GM18907 (cell line): ENCODE measurements at regions not wholly inside any gene's neighbourhood (a gene's known extent, or its start where the extent isn't known, plus 50 kb on each side); places are given as distances from the start of the nearest gene placed in this dataset.
A peak's percentile ranks its signal among the peaks of the same experiment; 100 is the strongest.
"Not testable (repeated sequence)": the region's sequence is repeated elsewhere in the genome, so short reads cannot be mapped to it uniquely, and the experiment has no call there.

ENCODE experiments used
- ATAC-seq: cut with Tn5 transposase; IDR thresholded peaks from one replicate; pipeline ENCODE4 v1.9.1; 2021; ENCODE audit warnings: mild to moderate bottlenecking, moderate library complexity; ENCODE audit not compliant: unreplicated experiment

DNA sequence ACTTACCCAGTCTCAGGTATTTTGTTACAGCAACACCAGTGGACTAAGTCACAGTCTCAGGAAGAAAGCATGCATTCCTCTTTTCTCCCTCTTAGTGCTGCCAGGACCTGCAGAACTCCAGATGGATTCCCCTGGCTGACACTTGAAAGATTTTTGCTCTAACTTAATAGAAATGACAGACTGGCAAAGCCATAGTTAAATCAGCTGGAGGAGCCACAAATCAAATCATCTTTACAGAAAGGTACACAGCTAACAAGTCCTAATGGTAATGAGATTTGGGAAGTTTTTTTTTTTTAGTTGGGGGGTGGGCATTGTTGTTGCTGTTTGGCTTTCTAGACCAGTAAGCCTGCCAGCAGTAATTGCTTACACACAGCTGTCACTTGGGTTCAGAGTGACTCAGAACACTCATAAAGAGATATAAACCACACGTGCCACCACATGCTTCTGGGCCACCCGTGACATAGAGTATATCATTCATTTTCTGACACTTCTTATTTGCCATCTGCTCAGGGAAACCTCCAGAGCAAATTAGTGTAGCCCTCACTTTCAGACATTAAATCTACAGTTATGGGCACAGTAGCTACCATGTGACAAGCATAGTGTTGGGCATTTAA, 72.4 kb downstream of the FH start:
- ATAC-seq, result peak; percentile 82

DNA sequence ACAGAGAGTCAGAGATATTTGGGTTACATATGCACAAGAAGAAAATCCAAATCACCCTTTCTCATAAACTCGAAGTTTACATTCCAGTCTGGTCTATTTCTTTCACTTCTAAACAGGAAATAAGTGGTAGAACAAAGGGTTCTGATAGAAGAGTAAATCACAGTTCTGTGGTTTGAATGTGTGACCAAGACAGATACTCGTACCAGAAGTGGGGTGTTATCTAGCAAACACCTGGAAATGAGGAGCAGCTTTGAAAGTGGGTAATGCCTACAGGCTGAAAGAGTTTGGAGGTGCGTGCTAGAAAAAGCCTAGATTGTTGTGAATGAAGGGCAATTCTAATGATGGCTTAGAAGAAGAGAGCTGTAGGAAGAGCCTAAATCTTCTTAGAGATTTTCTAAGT, 74.7 kb downstream of the FH start:
- no peak for ATAC-seq

DNA sequence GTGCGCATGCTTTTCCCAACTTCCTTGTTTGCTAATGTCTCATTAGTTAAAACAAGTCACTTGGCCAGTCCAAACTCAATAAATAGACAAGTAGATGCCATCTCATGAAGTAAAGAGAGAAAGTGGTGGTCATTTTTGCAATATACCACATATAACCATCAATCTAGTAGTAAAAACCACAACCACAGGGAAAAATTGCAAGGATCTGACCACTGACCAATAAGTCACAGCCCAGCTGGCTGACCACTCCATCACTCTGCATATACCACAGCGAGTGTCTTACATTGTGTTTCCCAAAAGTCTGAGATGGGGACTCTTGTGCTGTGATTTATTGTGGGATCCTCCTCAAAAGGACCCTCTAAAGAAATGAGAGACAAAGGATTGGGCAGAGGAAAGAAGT, 76.0 kb downstream of the FH start:
- no peak for ATAC-seq

DNA sequence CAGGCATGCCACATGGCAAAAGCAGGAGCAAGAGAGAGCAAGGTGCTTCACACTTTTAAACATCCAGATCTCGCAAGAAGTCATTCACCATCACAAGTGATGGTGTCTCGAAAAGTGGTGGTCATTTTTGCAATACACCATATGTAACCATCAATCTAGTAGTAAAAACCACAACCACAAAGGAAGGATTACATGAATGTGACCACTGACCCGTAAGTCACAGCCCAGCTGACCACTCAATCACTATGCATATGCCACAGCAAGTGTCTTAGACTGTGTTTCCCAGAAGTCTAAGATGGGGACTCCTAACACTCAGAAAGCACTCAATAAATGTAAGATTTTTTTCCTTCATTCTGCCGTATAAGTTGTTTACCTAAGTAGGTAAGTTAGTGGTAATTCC, 76.9 kb downstream of the FH start:
- ATAC-seq, result no peak

DNA sequence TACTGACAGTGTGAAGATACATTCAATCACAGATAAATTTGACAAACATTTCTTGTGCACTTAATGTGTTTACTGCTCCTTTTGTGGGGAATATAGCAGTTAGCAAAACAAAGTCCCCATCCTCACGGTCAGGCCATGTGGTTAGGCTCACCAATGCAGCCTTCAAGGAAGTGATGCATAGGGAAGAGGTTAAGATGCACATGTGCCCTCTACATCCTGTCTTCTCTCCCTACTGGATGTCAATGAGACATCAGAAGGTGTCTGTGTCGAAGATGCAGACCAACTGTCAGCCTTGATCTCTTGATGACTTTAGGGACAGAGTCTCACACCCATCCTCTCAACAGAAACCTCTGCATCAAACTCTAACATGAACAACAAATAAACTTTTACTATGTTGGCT, 78.7 kb downstream of the FH start:
- ATAC-seq, result no peak

DNA sequence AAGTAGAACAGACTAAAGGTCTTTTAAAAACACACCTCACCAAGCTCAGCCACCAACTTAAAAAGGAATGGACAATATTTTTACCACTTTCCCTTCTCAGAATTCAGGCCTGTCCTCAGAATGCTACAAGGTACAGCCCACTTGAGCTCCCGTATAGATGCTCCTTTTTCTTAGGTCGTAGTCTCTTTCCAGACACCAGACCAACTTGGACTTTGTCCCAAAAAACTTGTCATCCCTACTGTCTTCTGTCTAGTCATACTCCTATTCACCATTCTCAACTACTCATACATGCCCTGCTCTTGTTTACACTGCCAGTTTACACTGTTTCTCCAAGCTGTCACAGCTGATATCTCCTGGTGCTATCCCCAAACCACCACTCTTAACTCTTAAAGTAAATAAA, 80.9 kb downstream of the FH start:
- ATAC-seq, result not testable (repeated sequence)

DNA sequence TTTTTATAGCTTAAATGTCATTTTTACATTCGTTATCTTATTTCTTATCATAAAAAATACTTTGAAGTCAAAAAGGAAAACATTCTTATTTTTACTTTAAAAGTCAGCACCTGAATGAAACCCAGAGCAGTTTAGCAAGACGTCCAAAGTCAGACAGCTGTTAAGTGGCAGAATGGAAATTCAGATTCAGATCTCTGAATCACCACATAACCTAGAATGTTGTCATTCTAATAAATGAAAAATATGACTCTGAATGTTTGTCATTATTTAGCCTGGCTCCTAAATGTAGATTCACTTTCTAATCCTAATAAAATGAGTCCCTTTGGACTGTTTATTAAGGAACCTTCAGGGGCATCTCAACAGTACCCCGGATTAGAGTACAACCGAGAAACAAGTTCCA, 75.2 kb upstream of the RGS7 start:
- ATAC-seq, result no peak

DNA sequence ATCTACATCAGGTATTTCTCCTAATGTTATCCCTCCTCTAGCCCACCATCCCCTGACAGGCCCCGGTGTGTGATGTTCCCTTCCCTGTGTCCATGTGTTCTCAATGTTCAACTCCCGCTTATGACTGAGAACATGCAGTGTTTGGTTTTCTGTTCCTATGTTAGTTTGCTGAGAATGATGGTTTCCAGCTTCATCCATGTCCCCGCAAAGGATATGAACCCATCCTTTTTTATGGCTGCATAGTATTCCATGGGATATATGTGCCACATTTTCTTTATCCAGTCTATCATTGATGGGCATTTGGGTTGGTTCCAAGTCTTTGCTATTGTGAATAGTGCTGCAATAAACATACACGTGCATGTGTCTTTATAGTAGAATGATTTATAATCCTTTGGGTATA, 68.1 kb upstream of the RGS7 start:
- ATAC-seq, result not testable (repeated sequence)

DNA sequence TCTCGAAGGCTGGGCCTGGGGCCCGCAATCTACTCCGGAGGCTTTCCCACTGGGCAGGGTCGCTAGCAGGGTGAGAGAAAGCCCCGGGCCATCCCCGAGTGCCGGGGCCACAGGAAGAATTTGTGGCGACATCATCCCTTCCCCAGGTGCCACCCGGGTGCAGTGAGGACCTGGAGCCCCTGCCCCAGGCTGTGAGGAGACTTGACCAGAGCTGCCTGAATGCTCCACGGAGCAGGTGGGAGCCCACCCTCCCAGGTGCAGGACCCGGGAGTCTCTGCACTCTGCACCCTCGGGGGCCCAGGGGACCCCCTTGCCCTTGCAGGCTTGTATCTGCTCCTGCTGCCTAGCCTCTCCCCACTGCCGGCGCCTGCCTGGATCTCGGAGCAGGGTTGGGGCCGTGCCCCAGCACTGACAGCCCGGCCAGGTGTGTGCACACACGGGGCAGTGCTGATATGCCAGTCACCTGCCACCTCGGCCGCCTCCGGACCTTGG, 67.5 kb upstream of the RGS7 start:
- no peak for ATAC-seq

DNA sequence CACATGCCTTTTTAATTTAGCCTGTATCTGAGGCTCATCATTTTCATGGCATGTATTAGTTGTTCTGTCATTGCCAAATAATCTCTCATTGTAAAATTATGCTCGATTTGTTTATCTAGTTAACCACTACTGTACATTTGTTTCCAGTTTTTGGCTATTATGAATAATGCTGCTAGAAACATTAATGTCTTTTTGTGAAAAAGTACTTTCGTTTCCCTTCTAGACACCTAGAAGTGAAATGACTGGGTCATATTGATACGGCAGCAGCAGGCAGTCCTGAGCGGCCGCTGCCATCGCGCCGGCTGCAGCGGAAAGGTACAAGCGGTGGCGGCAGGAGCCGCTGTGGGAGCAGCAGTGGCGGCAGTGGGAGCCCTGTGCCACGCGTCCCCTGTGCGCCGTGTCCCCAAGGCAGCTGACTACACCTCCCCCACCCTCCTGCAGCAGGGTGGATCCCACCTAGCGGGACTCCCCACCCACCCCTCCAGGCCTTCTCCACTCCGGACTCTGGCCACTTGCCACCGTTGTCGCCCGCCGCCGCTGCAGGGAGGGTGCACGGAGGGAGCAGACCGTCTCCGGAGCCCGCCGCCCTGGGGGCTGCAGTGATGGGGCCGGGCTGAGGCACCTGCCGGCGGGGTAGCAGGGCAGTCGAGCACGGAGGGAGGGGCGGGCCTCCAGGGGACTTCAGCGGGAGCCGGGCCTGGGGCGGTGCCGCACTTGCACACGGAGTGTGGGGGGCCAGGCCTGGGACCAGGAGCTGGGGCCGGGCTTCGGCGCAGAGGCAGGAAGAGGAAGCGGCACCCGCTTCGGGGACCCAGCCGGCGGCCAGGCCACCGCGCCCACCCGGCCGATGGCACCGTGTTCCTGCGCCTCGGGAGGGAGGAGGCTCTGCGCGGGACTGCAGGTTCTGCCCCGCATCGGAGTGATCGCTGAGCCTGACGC, 66.8 kb upstream of the RGS7 start:
- ATAC-seq, result peak; percentile 97

DNA sequence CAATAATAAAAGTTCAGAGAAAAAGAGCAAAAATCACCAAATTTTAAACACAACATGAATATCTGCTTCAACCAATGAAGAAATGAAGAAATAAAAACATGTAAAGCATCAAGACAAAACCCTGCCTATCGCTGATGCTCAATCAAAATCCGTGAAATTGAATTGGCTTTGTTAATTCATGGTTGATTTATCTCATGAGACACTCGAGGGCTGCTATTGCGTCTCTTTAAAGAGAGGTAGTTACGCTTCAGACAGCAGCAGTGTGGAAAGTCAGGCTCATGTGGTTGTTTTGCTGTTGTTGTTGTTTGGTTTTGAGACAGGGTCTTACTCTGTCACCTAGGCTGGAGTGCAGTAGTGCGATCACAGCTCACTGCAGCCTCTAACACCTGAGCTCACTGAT, 65.5 kb upstream of the RGS7 start:
- ATAC-seq, result no peak

DNA sequence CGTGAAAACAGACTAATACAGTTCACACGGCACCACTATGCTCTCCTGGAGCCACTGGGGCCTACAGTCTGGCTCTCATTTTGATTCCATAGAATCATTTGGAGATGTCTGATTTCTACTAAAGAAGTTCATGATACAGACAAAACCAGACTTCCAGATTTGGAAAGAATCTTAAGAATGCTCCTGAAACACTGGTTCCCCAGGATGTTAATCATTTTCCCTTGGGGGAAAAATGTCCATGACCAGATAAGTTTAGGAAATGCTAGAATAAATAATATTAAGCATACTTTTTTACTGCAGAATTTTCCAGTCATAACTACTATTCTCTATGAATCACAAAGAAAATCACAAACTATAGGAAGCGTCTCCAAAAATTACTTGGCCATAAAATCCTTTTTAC, 63.0 kb upstream of the RGS7 start:
- ATAC-seq, result no peak

DNA sequence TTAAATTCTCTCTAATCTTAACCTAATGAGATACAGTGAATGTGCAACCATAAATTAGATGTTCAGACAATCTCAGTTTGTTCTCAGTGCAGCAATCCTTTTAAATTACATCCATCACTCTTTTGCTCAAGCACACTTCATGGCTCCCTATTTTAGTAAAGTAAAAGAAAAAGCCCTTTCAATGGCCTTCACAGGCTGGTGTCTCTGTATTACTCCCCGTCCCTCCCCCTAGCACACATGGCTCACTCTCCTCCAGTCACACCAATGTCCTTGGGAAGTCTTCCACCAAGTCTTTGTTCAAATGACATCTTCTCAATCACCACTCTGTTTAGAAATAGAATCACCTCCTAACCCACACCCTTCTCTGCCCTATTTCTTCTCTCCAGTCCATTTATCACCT, 60.3 kb upstream of the RGS7 start:
- no peak for ATAC-seq

DNA sequence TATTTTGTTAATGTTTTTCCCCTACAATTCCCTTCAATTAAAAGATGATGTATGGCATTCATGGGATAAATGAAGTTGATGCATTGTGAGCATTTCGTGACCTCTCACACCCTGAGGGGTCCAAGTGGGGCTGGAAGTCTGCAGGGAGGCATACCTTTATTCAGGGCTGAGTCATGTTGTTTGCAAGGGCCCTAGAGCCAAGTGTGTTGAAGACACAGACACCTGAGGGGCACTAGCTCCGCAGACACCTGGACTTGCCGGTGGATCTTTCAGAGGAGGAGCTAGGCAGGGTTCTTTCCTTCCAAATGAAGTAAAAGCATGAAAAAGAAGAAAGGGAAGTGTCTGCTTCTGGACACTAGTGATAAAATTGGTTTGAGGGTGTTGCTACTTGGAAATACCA, 57.0 kb upstream of the RGS7 start:
- no peak for ATAC-seq

DNA sequence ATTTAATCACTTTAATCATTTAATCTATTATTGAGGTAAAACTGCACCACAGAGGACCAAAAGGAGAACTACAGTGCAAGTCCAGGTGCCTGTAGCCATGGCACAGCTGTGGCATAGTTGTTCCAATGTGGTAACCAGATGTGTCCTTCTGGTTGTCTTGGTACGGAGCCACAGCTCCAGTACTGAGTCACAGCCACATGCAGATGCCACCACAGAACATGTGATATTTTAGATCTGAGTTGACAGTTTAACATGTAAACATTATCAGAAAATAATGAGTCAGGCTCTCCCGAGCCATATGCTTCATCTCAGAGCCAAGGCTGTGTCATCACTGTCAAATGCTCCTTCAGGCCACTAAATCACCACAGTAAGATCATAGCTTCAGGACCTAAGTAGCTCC, 56.4 kb upstream of the RGS7 start:
- ATAC-seq, result peak; percentile 87

DNA sequence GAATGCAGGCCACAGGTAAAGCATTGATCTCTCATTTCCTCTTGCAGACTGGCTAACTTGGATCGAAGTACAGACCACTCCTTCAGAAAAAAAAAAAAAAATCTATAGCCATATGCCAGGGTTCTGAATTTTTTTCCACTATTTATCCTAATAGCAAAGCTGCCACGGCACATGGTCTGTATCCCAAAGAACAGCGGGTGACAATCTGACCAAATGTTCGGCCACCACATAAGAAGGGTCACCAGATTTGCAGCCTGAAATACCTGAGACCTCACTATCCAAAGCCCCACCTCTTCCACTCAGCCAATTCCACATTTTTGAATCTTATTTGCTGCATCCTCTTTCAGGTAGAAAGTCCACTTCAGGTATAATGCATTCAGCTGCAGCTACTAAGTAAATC, 55.6 kb upstream of the RGS7 start:
- ATAC-seq, result no peak

DNA sequence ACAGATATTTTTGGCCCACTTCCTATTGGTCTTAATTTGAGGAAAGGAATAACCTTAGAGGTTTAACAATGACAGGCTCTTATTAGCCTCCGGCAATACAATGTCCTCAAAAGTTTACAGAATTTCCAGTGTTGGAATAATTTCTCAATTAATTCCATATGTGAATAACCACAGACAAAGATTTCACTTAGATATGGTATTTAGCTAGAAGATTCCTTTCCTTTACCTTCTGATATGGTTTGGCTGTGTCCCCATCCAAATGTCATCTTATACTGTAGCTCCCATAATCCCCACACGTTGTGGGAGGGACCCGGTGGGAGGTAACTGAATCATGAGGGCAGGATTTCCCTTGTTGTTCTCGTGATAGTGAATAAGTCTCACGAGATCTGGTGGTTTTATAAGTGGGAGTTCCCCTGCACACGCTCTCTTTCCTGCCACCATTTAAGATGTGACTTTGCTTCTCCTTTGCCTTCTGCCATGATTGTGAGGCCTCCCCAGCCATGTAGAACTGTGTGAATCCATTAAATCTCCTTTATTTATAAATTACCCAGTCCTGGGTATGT, 54.9 kb upstream of the RGS7 start:
- no peak for ATAC-seq

DNA sequence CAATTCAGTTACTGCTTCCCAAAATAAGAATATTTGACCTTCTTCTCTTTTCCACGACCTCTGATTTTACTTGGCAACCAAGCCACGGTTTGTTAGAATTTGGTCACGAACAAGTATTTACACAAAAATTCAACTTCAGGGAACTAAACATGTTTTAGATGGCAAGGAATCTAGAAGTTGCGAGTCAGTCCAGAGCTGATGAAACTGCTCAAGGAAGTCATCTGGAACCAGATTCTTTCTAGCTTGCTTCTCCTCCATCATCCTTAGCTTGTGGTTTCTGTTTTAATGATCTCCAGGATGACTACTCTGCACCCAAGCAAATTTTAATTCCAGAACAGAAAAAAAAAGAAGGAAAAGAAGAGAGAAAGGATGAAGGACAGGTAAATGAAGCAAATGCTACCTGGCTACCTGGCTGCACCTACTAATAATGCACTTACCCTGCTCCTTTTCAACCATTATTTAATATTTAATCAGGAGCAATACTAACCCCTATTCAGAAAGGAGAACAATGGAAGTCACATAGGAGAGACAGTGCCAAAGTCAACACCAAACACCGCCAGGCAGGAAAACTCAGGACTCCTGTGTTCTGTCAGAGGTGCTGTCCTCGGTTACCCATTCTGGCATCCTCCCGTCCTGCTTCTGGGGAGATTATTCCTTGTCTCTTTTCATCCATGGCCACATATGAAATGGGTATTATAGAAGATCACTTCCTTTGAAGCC, 54.2 kb upstream of the RGS7 start:
- no peak for ATAC-seq

DNA sequence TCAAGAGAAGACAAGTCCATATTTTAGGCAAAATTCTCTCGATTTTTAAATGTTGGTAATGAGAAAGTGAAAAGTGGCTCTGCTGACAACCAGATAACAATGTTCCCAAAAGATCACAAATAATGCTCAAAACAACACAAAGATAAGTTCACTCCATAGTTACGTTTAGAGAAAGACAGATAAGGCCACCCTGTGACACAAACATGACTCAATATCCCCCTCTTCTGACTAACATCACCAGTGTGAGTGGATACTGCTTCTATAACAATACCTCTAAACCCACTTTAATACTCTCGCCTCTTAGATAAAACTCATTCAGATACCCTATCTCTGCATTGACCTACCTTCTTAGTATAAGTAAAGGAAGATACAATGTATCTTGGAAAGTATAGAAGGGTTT, 51.2 kb upstream of the RGS7 start:
- no peak for ATAC-seq
